K562 (cell line): ENCODE measurements at regions not wholly inside any gene's neighbourhood (a gene's known extent, or its start where the extent isn't known, plus 50 kb on each side); places are given as distances from the start of the nearest gene placed in this dataset.

ENCODE experiments used
- ASH1L ChIP-seq: fragments of 450-650 bp; IDR thresholded peaks from 2 replicates; pipeline ENCODE4 v1.6.1; 2018; ENCODE audit warnings: borderline replicate concordance, mild to moderate bottlenecking, low read depth; ENCODE audit not compliant: partially characterized antibody
- CHD4 ChIP-seq: fragments of 200-600 bp; sonication (generic); IDR thresholded peaks from 3 replicates; pipeline ENCODE4 v1.6.1; 2012; ENCODE audit warnings: low read depth, mild to moderate bottlenecking, mixed read lengths, low read length, inconsistent platforms; ENCODE audit not compliant: insufficient read depth, insufficient replicate concordance, poor library complexity, severe bottlenecking
- HDAC1 ChIP-seq, 2 experiments: fragments of 450-650 bp; IDR thresholded peaks; 2 replicates each; pipeline ENCODE4 v1.6.1; 2016 to 2017; ENCODE audit warnings: inconsistent platforms in 1 of 2, mild to moderate bottlenecking in 1 of 2, moderate library complexity in 1 of 2
- ILK ChIP-seq: fragments of 450-650 bp; IDR thresholded peaks from 2 replicates; pipeline ENCODE4 v1.6.1; 2016; ENCODE audit warnings: missing genetic modification characterization, low read depth, mild to moderate bottlenecking, missing compliant biosample characterization, moderate library complexity, borderline replicate concordance
- RFX7 ChIP-seq: fragments of 250-450 bp; sonication (Bioruptor Pico); IDR thresholded peaks from 2 replicates; pipeline ENCODE4 v1.5.1; 2021; ENCODE audit warnings: mild to moderate bottlenecking
- ZNF41 ChIP-seq: fragments of 250-450 bp; sonication (Bioruptor Pico); conservative IDR thresholded peaks from 2 replicates; pipeline ENCODE4 v1.4.0; 2020; ENCODE audit warnings: mild to moderate bottlenecking
- TF ChIP-seq, protein P1 (sequence below): fragments of 250-450 bp; sonication (Bioruptor Pico); IDR thresholded peaks from 2 replicates; pipeline ENCODE4 v1.5.0; 2021; ENCODE audit warnings: mild to moderate bottlenecking, moderate library complexity
- TF ChIP-seq, protein P2 (sequence below): fragments of 450-650 bp; formaldehyde crosslinking; IDR thresholded peaks from 2 replicates; pipeline ENCODE4 v1.4.0; 2022; ENCODE audit warnings: missing genetic modification characterization

DNA sequence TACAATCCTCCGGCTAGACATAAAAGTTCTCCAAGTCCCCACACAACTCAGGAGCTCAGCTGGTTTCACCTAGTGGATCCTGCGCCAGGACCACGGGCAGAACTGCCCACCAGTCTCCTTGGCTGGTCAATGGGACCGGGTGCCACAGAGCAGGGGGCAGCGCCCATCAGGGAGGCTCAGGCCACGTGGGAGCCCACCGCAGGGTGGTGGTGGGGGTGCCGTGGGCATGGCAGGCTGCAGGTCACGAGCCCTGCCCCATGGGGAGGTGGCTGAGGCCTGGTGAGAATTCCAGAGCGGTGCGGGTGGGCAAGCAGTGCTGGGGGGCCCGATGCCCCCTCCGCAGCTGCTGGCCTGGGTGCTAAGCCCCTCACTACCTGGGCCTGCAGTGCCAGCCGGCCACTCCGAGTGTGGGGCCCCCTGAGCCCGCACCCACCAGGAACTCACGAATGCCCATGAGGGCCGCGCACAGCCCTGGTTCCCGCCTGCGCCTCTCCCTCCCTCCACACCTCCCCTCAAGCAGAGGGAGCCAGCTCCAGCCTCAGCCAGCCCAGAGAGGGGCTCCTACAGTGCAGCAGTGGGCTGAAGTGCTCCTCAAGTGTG is 1091.9 kb upstream of the TENM4 start (continued):
- TF ChIP-seq, protein P1, sequence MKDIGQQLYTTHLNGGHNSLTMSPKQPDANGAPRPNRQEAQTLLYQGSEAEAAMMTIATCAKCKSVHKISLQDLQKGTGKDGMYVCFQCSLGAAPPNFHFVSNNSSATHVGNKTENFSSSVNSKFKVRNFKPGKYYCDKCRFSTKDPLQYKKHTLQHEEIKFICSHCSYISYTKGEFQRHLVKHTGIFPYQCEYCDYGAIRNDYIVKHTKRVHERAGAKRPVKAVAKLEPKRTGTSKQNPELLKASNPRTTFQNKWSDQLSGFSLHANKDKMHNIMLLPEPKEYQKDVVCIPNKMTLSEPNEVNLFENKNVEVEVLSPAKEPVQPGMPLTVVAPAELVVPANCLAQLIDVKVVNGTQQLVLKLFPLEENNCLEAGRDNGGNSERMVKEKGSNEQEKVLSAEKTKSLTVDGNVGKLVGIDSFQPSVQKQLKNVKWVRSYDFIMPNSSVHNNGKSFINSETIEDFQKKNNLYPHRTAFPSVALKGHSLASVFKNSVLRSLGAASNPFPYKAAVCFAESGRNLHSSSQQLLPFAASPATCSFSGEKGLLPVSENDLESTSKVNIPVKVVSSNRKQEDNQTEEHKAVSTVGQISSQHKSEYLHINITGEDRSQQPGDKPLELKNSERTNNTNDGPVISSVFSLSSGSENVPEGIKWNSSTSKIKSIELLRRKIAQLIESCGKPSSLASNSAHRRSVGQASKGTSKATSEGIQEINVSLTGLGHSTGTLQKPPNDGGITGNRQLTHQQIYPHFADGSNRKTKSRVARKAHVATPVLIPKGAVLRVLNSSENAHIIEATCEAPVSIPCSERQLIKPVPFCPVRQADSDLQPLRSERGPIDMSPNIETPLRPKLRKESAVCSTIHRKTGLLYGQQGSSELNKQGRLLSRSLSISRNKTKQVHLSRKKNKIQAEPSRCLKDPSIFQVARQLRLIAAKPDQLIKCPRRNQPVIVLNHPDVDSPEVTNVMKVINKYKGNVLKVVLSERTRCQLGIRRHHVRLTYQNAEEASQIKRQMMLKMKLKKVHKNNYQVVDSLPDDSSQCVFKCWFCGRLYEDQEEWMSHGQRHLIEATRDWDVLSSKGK (CRISPR knock-in tag) = no peak
- TF ChIP-seq, protein P2, sequence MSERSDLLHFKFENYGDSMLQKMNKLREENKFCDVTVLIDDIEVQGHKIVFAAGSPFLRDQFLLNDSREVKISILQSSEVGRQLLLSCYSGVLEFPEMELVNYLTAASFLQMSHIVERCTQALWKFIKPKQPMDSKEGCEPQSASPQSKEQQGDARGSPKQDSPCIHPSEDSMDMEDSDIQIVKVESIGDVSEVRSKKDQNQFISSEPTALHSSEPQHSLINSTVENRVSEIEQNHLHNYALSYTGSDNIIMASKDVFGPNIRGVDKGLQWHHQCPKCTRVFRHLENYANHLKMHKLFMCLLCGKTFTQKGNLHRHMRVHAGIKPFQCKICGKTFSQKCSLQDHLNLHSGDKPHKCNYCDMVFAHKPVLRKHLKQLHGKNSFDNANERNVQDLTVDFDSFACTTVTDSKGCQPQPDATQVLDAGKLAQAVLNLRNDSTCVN (CRISPR knock-in tag) = no peak
- no peak for TF ChIP-seq RFX7 (CRISPR knock-in tag)
- no peak for TF ChIP-seq CHD4
- TF ChIP-seq ILK (tag) = no peak
- TF ChIP-seq ASH1L = no peak
- no peak for TF ChIP-seq ZNF41 (CRISPR knock-in tag)
- no peak for TF ChIP-seq HDAC1 (IDR thresholded peaks at IDR 0.05)
